ENCODE measurements at regions not wholly inside any gene's neighbourhood (a gene's known extent, or its start where the extent isn't known, plus 50 kb on each side); places are given as distances from the start of the nearest gene placed in this dataset.

- Histone ChIP-seq H3K9me3 (no peaks in the 10 kb centered on the region), H3K4me3 (no peak overlapping the region), H3K4me1 (no peaks in the 10 kb centered on the region), H3K27me3 (no peaks in the 10 kb centered on the region), H3K36me3 (no peaks in the 10 kb centered on the region), H3K27ac (no peak overlapping the region)
- intact Hi-C loops (cut with DNase I; ENCODE audit: low total_unique reads), result no loop called here
- TF ChIP-seq POLR2A (IDR thresholded peaks at IDR 0.05), result no peak
- no peak for TF ChIP-seq EP300 (IDR thresholded peaks at IDR 0.05)
- no peak for TF ChIP-seq POLR2AphosphoS5 (IDR thresholded peaks at IDR 0.05)
- TF ChIP-seq CTCF (IDR thresholded peaks at IDR 0.05), result no peak
- 41 to 68% (median 47%) methylated on average over 1 of the region's 1 CpG for WGBS, 5 donors
- no peak for DNase-seq
These were observed 1159.5 kb downstream of the IGSF11 start for GRCh38 chr3:117874904-117875874.

DNA sequence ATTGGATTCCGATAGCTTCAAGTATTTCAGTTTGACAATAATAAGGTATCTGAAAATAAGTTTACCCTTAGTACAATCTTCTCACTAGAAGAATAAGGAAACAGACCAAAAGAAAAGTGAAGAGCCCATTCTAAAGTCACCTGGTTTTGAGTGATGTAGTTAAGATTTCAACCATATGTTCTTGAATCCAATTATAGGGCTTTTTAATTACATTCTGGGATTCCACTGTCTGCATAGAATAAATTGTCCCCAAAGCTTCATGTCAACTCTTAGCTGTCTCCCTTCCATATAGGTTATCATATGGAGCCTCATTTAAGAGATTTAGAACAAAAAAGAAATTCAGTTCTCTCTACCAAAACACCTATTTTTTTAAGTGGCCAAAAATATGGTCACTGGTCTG lies 1158.8 kb downstream of the IGSF11 start:
- intact Hi-C loops (cut with DNase I; ENCODE audit: low total_unique reads), result no loop called here

GRCh38 chr3:117880638-117881037 lies 1154.0 kb downstream of the IGSF11 start:
- WGBS, 5 donors, result 90 to 96% (median 94%) methylated on average over 2 of the region's 2 CpGs
- Histone ChIP-seq H3K4me3 (no peak overlapping the region), H3K36me3 (no peaks in the 10 kb centered on the region), H3K4me1 (no peaks in the 10 kb centered on the region), H3K9me3 (no peaks in the 10 kb centered on the region), H3K27me3 (no peaks in the 10 kb centered on the region), H3K27ac (no peak overlapping the region)
- TF ChIP-seq CTCF (IDR thresholded peaks at IDR 0.05) (no peak), POLR2A (IDR thresholded peaks at IDR 0.05) (no peak), EP300 (IDR thresholded peaks at IDR 0.05) (no peak), POLR2AphosphoS5 (IDR thresholded peaks at IDR 0.05) (no peak)
- intact Hi-C loops (cut with DNase I; ENCODE audit: low total_unique reads), result no loop called here
- DNase-seq, result no peak

More for the DNA sequence above, 1158.8 kb downstream of the IGSF11 start:
- no peak for DNase-seq
- Histone ChIP-seq H3K4me3 (no peak overlapping the region), H3K9me3 (no peaks in the 10 kb centered on the region), H3K27ac (no peak overlapping the region), H3K27me3 (no peaks in the 10 kb centered on the region), H3K4me1 (no peaks in the 10 kb centered on the region), H3K36me3 (no peaks in the 10 kb centered on the region)
- 59 to 78% (median 67%) methylated on average over 1 of the region's 1 CpG for WGBS, 5 donors
- TF ChIP-seq EP300 (IDR thresholded peaks at IDR 0.05) (no peak), POLR2A (IDR thresholded peaks at IDR 0.05) (no peak), POLR2AphosphoS5 (IDR thresholded peaks at IDR 0.05) (no peak), CTCF (IDR thresholded peaks at IDR 0.05) (no peak)

- intact Hi-C loops (cut with DNase I; ENCODE audit: low total_unique reads), result no loop called here
- Histone ChIP-seq H3K4me3 (no peak overlapping the region), H3K4me1 (no peaks in the 10 kb centered on the region), H3K36me3 (no peaks in the 10 kb centered on the region), H3K27ac (no peak overlapping the region), H3K9me3 (no peaks in the 10 kb centered on the region), H3K27me3 (no peaks in the 10 kb centered on the region)
- no peak for DNase-seq
- WGBS, 5 donors, result 75 to 86% (median 84%) methylated on average over 2 of the region's 2 CpGs
- TF ChIP-seq EP300 (IDR thresholded peaks at IDR 0.05), result no peak
- no peak for TF ChIP-seq POLR2AphosphoS5 (IDR thresholded peaks at IDR 0.05)
- no peak for TF ChIP-seq POLR2A (IDR thresholded peaks at IDR 0.05)
- TF ChIP-seq CTCF (IDR thresholded peaks at IDR 0.05), result no peak
These were observed 1153.4 kb downstream of the IGSF11 start for GRCh38 chr3:117881210-117881609.
